NCI-H2171 treated with DMSO at 0.1 percent for 48 hours (cell line): ENCODE measurements at regions not wholly inside any gene's neighbourhood (a gene's known extent, or its start where the extent isn't known, plus 50 kb on each side); places are given as distances from the start of the nearest gene placed in this dataset.

Experiments
- DNase-seq: peaks from one replicate; lab custom pipeline; 2025; lab: John Stamatoyannopoulos, UW

DNA sequence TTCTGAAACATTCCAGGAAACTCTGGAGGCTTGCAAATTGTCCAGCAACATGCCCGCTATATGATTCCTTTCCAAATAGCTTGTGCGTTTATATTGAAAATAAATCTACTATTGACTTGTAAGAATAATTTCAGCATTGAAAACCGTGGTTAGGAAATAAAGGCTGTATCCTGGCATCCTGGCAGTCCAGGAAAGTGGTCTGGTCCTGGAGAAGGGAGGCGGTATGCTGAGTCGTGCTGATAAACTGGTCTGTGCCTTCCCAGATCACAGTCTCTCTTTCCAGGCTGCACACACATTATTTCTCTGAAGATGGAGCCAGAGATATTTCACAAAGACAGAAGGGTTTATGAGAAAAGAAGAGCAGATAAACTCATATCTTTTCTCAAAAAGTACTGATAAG lies 350.1 kb upstream of the COBL start:
- no peak for DNase-seq

DNA sequence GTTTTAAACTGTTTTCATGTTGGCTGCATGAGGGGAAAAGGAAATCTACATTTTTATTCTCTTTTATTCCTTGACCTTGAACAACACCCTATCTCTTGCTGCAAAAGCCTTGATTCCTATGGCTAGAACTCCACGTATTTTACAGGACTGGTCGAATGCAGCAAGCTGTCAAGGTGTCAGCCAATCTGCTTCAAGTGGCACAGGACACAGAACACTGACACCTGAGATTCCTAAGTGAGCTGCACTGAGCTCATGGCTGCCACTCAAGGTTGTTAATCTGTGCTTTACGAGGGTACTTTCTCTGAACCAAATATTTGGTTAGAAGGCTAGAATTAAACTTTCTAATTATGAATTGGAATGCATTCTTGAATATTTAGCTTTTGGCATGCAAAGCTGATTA lies 349.7 kb upstream of the COBL start:
- DNase-seq: no peak

DNA sequence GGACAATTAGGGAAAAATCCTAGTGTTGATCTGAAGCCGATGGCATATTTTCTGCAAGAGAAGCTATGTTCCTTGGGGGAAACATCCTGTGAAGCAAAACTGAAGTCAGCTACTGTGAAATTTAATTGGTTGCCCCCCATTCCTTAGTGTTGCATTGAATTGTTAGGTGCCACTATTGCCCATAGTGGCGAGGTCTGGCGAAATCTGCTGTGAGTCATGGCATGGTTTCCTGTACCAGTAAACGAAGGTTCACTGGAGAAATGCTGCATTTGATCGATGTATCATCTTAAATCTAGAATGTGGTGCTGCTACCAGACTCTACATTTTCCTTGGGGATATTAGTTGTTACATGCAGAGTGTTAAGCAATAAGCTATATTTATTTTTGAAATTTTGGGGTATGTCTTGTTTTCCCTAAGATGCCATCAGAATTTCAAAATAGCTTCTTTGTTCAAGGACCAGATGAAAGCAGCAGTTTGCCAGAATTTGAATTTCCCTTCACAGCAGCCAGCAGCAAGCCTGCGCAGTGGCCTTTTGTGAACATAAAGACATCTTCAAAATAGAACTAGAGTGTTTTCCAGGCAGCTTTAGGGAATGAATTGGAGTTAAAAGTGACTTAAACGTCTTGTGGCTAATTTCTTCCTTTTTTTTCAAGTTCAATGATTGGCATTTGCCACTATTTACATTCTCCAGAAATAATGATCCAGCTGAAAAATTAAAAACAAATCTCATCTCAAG lies 348.6 kb upstream of the COBL start:
- no peak for DNase-seq

DNA sequence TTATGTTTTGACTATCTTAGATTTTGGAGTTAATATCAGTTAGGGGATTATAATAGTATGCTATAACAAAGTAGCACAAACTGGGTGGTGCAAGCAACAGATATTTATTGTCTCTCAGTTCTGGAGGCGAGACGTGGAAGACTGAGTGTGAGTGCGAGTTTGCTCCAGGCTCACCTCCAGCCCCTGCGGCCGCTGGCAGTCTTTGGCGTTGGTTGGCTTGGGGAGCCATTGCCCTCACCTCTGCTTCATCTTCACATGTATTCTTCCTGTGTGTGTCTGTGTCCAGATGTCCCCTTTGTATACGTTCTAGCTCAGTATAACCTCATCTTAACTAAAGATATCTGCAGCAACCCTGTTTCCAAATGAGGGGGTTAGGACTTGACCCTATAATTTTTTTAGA lies 343.9 kb upstream of the COBL start:
- no peak for DNase-seq

DNA sequence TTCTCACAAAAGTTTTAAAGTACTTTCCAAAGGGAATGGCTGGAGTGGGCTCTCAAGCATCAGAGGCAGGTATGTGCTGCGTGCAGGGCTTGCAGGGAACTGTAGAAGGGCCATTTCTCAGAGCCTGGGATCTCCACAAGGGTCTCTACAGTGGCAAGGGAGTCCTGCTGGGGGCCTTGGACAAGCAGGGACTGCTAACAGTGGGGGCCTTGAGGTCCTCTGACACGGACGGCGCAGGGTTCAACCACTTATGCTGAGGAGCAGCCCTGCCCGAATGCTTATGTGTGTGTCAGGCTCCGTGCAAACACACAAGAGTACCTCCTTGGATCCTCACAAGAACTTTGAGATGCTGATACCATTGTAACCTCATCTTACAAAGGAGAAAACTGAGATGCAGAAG lies 342.1 kb upstream of the COBL start:
- no peak for DNase-seq

DNA sequence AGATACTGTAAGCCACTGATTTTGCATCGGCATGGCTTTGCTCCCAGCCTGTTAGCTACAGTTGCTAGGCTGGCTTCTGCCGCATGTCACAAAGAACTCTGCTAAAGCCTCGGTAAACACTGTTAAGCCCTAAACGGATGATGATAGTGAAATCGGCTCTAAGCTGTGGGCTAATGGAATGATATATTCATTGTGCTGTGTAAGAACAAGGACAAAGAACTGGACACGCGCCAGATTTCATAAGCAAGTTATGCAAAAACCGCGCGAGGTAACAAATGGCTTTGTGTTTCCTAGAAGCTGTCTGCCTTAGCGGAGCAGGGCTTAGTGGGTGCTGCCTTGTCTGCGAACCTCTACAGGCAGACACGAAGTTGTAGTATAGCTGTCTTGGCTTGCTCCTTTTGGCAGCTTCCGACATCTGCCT lies 331.3 kb upstream of the COBL start:
- no peak for DNase-seq

DNA sequence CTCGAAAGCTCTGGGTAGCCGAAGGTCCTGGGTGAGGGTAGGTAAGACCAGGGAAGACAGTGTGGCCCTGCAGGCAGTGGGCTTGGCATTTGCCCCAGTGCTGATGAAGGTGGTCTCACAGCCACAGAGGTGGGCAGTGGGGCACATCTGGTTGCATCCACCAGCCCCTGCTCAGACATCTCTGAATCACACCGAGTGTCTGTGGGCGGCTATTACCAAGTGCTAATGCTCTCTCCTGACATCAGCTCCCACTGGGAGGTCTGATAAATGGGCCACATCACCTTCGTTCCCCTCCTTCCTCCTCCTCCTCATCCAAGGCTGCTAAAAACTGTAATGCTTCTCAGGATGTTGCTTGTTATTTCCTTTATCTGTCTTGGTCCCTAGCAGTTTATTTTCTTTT lies 330.9 kb upstream of the COBL start:
- DNase-seq: no peak

DNA sequence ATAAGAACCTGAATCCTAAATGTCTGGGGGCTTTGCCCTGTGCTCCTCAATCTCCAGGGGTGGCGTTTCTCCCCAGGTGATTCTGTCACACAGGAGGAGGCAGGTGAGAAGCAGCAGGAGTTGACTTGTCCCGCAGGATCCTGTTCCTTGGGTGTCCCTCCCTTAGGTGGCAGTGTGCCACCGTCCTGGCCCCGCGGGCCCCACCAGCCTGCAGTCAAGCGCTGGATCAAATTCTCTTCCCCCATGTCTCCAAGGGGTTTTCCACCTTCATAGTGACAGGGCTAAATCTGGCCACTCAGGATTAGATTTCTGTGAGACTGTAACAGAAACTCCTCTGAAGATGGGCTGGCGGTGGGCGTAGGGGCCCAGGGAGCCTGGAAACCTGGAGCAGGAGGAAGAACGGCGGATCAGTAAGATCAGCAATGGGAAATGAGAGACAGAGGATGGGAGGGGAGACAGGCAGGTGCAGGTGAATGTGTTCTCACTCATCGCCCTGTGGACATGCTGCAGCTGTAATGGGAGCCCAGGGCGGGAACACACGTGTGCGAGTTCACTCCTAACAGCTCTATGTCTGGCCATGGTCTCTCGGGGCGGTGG lies 329.2 kb upstream of the COBL start:
- DNase-seq: no peak

DNA sequence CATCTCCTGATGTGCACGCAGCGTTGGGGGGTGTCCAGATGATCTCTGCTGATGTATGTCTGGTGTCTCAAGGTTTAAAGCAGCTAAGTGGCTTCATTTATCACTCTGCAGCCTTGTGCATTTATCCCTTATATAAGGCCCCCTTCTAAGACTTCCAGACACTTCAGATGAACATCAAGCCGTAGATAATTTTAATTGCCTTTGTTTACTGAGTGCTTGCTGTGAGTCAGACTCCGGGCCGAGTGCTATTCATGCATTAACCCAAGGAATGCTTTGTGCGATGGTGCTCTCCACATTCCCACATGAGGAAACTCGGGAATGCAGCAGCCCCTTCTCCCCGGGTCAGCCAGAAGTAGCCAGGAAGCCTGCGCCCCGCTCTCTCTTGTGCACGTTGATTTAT lies 328.6 kb upstream of the COBL start:
- no peak for DNase-seq

DNA sequence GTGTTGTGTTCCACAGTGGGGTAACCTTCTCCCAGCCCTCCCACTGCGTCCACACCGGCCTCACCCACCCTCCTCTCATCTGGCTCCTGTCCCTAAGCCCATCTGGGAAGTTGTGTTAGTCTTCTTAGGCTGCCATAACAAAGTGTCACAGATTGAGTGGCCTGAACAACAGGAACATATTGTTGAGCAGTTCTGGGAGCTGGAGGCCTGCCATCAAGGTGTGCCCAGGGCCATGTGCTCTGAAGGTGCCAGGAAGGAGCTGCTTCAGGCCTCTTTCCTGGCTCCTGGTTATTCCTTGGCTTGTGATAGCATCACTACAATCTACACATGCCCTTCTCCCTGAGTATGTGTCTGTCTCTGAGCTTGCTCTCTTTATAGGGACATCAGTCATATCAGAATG lies 327.6 kb upstream of the COBL start:
- DNase-seq: no peak

DNA sequence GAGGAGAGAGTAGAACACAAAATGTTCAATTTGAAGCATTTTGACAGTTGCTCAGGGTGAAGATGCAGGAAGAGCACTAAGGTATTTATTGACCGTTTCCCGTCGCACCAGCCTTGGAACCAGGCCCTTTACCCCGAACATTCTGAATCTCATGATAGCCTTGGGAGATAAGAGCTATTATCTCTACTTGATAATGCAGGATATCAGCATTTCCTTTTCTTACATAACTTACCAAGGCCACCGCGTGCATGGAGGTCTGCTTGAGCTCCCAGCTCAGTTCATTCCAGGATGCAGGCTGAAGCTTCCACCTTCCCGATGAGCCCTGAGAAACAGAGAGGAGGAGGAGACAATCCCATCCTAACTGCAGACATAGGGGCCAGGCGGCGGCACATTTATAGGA lies 324.2 kb upstream of the COBL start:
- no peak for DNase-seq

DNA sequence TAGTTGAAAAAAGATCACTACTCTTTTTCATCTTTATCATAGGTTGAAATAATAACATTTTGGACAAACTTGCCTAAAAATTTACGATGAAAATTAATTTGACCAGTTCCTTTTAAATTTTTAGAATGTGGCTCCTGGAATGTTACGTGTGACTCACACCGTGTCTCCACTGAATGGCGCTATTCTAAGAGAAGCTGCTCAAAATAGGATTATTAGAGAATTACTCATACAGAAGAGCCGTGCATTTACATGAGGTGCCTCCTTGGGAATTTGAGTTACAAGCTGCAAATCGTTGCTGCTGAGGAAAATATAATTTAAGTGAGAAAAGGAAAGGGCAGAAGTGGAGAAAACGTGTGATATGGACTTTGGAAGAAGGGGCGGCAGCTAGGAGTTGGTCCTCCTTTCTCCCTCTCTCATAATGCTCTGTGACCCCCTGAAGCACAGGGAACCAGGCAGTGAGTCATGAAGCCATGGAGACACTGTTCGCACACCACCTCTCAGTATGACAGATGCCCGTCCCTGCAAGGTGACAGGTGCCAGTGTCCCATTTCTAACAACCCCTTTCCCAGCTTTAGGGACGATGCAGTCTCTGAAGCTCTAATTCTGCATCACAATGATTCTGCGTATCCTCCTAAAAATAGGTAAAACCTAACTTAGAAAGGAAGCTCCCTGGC lies 323.2 kb upstream of the COBL start:
- no peak for DNase-seq

DNA sequence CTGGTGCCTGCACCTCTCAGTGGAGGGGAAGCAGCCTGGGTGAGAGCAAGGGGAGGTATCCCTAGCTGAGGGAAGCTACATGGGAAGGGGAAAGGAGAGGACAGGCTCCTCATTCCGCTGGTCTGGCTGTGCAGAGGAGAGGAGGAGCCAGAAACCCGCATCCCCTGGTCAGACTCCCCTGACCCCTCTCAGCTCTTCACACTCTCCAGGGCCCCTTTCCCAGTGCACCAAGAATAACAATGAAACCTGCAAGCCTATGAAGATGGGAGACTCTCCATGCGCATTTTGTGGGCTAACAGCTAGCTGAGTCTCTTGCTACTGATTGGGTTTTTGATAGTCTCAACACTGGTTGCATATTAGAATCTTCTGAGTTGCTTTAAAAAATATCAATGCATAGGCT lies 319.9 kb upstream of the COBL start:
- no peak for DNase-seq

DNA sequence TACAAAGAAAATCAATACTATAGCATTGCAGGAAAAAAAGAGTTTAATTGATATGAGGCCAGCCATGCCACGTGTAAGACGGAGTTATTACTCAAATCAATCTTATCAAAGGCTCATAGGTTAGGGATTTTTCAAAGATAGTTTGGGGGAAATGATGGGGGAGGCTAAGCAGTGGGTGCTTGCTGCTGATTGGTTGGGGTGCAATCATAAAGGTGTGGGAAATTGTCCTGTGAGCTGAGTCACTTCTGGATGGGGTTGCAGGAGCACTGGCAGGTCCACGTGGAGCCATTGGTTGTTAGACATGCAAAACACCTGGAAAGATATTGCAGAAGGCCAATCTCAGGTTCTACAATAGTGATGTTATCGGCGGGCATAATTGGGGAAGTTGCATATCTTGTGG lies 319.2 kb upstream of the COBL start:
- DNase-seq: no peak

DNA sequence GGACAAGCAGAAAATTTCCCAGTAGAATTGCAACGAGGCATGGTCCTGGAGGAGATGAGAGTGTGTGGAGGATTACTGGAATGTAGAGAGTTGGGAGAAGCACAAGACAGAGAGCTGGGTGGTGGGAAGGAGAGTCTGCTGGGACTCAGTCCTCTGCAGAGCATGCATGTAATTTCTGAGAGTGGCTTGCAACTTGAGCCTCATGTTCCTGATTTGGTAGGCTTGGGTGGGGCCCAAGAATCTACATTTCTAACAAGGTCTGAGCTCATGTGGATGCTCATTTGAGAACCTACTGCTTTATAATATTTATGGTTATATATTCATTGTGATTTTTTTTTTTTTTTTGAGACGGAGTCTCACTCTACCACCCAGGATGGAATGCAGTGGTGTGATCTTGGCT lies 317.9 kb upstream of the COBL start:
- no peak for DNase-seq

DNA sequence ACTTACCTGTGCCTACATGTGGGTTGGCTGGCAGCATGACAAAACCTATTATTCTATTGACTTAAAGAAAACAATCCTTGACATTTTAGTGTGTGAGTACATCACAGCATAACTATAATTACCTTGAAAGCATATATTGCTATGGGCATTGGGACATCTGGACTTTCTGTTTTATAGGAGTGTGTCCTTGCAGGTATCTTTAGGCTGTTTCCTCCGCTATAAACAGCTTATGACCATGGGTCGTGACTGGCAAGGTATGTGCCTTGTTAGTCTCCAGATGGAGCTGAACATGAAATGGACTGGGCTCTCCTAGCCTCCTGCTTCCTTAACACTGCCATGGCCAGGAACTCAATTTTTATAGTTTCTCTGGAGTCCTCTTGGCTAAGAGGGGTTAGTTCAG lies 317.4 kb upstream of the COBL start:
- no peak for DNase-seq

DNA sequence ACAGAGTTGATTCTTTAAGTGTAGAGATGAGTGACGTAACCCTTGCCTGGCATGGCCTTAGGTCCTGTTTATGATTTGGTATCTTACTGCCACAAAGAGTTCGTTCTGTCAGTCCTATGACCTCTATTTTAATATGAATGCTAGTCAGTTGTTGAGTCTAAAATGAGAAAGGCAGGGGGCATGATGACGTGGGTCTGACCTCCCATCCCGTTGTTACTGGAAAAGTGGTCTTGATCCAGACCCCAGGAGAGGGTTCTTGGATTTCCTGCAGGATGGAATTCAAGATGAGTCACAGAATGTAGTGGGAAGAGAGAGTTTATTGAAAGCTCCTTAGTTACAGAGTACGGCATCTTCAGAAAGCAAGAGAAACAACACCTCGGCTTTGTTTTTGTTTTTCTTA lies 317.0 kb upstream of the COBL start:
- DNase-seq: no peak

DNA sequence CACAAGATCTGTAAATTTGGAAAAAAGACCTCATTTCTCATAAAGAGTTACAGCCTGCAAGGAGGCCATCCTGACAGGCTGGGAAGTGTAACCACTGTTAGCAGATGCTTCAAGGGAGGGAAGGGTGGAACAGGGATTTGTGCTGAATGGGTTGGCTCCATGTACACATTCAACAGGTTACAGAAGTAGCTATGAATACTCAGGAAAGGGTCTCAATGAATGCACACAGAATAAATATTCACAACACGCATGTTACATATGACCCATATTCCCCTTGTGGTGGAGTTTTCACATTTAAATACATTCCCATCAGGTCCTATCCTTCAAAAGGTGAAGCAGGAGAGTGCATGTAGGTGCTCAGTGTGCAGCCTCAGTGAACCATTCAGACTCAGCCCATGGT lies 316.4 kb upstream of the COBL start:
- DNase-seq: no peak

DNA sequence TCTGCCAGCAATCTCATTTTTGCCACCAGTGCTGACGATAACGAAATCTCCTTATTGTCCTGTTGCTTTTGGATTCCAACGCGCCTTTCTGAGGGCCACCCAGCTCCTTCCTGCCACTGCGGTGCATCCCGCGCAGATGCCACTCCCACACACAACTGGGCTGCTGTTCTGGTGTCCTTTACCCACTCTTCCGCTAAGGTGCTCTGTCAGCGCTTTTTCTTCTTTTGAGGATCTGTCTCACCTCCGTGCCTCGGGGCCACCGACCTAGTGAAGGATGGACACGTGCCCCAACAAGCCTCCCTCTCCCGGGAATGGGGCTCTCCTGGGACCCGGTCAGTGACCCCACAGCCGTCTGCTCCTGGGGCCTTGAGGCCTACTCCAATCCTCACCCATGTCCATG lies 314.3 kb upstream of the COBL start:
- no peak for DNase-seq

DNA sequence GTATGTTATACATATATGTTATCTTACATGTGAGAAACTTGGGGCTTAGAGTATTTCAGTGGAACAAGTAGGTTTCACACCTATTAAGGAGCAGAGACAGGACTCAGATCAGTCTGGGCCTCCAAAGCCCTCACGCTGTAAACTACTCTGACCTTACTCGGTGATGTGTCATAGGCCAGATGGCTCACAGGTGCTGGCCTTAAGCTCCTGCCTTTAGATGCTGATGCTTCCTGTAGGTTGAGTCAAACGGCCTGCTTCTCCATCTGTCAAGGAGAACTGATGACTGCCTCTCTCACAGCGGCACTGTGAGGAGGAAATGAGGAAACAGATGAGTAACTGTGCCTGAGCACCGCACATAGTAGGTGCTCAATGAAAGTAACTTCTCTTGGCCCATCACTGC lies 312.6 kb upstream of the COBL start:
- no peak for DNase-seq

DNA sequence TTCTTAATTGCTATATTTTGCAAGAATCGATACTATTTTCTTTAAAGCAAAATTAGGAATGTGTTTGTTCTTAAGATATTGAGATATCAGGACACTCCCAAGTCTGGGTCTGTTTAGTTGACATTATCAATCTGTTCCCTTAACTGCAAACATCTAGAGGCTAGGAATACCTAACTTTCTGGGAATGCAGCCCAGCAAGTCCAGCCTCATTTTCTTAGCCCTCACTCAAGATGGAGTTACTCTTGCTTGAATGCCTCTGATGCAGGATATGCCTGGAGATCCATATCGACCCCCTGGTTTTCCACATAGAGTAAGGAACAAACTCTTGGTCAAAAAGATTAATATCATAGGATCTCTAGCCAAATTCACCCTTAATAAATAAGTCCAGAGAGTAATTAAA lies 305.3 kb upstream of the COBL start:
- DNase-seq: no peak

DNA sequence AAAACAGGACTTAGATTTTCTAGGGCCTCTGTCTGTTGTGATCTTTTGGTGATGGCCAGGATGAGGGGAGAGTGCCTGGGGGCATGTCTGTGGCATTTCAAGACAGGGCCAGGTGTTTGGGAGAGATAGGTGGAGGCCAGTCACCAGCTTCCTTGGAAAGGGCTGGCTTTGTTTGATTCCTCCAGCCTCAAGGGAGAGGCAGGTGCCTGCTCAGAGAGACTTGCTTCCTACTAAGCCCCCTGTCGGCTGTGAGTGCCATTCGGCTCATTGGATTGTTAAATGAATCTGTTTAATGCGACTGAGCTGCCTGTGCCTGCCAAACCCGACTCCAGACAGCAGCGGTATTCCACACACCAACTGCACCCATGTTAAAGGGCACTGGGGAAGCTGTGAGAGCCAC lies 304.1 kb upstream of the COBL start:
- no peak for DNase-seq

DNA sequence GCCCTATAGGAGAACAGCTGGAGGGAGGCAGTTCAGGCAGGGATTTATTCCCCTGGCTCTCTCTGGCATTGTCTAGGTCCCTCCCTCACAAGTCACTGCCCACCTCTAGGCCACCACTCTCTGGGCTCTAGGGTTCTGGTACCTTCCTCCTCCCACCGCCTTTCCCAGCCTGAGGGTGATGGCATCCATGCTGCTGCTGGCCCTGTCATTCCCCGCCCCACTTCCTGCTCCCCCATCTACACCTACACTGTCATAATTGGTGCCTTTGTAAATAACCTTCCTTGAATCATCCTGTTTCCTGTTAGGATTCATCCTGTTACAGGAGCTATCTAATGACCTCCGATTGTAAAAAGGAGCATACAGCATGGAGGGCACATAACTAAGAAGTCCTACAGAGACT lies 303.3 kb upstream of the COBL start:
- no peak for DNase-seq

DNA sequence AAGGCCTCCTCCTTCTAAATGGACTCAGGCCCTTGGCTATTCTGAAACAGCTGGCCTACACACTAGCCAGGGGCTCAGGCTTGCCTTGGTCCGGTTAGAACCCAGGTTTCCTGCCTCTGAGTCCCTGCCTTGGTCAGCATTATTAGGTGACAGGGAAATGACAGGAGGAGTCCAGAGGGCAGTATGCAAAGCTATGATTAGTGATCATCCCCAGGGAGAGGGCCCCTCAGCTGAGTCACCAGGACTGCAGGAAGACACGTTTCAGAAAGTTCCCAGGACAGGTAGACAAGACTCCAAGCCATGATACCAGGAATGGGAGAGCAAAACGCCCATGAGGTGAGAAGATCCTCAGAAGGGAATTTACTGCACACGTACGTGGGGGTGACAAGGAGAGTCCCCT lies 301.1 kb upstream of the COBL start:
- no peak for DNase-seq
